Activated CD8-positive, alpha-beta memory T cell treated with anti-CD3 and anti-CD28 coated beads, Interleukin-2, amount 50 U/mL, for 1 hour (primary cell): ENCODE measurements at regions not wholly inside any gene's neighbourhood (a gene's known extent, or its start where the extent isn't known, plus 50 kb on each side); places are given as distances from the start of the nearest gene placed in this dataset.

Experiments used
- DNase-seq: peaks from one replicate; pipeline ENCODE4 v3.0.0-alpha.2; 2020; ENCODE audit errors: extremely low read depth

DNA sequence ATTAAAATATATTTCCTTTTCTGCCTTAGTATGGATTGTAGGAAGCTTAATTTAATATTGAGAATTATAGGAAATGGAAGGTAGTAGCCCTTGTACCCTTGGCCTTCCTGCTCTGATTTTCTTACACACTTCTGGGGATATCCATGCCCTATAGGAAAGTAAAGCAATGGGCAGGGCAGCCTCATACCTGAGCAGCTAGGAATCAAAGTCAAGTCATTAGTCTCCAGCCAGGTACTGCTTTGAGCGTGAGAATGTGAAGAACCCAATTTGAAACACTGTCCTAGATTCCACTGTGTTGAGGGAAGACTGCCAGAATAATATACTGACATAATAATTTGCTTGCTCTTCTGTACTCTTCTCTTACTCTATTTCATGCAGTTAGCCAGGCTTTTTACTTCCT, 51.0 kb upstream of the L3MBTL3 start:
- no peak for DNase-seq

- no peak for DNase-seq
These were observed 52.3 kb upstream of the L3MBTL3 start for GRCh38 chr6:129966125-129966524.

DNA sequence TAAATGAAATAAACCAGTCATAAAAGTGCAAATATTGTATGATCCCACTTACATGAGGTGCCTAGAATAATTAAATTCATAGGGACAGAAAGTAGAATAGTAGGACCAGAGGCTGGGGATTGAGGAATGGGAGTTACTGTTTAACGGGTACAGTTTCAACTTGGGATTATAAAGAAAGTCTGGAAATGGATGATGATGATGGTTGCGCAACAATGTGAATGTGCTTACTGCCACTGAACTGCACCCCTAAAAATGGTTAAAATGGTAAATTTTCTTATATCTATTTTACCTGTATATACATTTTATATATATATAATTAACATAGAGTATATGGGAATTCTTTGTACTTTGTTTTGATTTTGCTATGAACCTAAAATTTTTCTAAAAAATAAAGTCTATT, 53.3 kb upstream of the L3MBTL3 start:
- no peak for DNase-seq

- DNase-seq: no peak
These were observed 58.9 kb upstream of the L3MBTL3 start for GRCh38 chr6:129959358-129959930.

DNA sequence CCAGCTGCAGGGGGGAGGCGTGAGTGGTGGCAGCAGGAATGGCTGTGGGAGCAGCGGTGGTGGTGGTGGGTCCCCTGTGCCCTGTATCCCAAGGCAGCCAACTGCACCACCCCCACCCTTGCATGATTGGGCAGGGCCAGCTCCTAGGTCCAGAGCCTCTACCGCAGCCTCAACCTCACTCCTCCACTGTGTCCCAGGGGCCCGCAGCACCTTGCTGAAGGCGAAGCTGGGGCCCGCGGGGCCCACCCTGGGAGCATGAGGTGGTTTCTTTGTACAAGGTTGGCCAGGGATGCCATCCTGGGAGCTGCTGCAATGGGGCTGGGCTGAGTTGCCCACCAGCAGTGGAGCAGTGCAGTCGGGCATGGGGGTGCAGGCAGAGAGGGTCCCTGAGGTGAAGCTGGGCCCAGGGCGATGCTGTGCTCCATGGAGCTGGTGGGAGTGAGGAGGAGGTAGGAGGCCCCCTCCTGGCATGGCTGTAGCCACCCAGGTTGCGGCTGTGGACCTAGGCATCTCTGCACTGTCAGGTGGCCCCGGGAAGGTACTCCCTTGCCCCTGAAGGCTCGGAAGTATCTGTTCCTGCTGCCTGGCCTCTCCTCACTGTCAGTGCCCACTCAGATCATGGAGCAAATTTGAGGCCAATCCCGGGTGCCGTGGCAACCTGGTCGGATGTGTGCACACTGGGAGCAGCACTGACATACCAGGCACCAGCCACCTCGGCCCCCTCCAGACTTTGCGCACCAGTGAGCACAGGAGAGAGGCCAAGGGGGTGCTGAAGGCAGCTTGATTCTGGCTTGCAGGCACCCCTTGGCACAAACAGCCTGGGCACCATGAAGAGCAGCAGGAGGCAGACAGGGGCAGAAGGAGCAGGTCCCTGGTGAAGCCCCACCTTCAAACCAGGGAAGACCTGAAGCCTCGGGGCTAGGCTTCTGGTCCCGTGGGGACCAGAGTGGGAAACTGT, 60.2 kb upstream of the L3MBTL3 start:
- no peak for DNase-seq

DNA sequence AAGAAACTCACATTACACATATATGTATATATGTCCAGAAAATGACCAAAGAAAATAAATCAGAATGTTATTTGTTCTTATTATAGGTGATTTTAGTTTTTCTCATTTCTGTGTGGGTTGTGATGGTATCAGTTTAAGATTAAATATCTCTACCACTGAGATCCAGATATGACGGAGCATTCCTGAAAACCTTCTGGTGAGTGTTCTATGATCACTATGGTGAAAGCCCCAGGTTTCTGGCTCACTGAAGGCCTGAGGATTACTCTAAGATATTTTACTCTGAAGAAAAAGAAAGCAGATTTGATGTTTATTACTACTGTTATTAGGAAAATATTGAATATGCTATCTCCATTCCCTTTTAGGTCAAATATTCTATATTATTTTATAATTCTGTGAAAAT, 62.8 kb upstream of the L3MBTL3 start:
- no peak for DNase-seq

GRCh38 chr6:129954749-129955431, 63.5 kb upstream of the L3MBTL3 start:
- DNase-seq: no peak

DNA sequence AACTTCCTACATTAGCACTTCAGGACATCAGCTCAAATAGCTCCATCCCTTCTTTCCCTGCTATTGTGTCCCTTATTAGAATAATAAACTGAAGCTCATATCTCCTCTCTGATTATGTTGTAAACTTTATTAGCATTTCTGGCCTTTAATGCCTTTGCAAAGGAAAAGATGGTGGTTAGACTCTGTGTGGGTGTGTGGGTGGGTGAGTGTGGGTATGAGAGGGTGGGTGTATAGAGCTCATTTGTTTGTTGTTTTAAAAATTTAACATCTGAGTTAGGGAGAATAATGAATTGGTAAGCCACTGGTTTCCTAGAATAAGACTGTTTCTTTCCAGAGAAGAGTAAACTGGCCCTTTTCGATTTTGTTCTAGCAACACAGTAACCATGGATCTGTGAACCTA, 70.6 kb upstream of the L3MBTL3 start:
- no peak for DNase-seq

DNA sequence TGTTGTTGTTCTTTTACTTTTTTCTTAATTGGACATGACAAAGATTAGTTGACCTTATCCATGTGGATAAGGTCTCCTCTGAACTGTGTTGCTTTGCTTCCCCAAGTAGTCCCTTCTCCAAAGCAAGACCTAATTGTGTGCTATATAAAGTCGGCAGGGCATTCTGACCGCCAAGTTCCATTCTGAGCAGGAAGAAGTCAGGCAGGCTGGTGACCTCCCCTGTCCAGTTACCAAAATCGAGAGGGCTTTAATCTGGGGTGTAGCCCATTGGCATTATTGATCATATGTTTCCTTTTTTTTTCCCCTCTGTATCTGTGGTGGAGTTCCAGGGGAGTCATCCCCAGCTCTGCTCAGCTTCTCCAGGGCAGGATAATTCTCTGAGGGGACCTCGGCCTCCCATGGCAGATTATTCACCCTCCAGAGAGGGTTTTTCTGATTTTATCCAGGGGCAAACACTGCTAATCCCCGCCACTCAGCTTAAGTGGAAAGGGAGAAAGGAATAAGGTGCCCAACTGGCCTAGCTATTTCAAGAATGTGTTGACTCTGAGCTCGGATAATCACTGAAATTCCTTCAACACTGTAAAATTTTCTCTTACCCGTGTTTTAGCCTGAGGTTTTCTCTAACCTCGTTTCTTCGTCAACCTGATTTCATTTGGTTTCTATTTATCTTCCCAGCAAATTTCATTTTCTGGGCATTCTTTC, 71.8 kb upstream of the L3MBTL3 start:
- DNase-seq: no peak

DNA sequence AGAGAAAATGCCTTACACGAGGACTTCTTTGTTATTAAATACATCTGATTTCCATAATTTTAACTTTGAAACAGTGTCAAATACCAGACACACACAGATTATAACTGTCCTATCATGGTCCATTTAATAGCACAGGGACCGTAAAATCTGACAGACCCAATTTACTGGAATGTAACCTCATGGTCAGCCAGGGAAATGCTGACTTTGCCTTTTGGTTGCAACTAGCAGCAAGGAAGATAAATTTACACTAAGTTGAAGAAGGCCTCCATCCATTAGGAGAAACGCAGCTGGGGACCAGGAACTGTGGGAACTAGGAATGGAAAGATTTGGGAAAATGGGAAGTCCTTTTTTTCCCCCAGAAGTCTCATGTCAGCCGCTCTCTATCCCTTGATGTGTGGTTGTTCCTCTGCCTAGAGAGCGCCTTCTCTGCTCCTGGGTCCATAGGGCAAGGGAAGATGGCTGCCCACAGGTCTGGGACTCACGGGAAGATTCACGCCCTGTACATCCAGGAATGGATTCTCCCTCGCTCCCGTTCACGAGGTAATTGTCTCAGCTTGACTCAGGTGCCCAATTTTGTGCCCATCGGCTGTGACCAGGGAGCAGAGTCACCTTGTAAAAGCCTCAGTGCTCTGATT, 74.6 kb upstream of the L3MBTL3 start:
- no peak for DNase-seq

GRCh38 chr6:129940454-129941195, 77.8 kb upstream of the L3MBTL3 start:
- DNase-seq: no peak

DNA sequence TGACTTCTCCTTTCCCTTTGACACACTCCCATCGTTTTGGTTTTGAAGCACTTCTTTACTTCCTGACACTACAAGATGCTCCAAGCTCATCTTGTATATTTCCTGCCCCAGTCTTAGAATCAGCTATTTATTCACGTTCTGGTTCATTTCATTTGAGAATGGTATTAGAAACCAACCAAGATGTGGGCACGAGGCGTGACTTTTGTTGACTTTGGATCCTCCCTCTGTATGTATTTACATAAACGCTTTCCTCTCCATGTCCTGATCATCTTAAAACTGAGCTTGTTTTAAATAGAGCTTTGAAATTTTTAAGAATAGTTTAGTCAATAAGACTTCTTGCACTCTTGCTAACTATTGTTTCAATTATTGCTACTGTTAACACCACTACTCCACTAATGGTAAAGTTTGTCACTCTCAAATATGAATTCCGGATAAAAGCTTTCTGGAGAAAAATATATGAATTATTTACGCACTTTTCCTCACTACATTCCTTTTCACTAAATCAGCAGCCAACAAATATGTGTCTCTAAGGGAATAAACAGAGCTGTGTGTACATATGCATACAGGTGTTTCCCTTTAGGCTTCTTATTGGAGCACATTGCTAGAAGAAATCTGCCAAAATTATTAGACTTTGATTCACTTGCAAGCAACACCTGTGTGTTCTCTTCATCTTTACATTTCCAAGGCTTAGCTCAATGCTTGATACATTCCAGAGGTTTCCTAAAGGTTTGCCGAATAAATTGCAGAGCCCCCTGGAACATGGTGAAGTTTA, 77.3 kb upstream of the TMEM244 start:
- no peak for DNase-seq

DNA sequence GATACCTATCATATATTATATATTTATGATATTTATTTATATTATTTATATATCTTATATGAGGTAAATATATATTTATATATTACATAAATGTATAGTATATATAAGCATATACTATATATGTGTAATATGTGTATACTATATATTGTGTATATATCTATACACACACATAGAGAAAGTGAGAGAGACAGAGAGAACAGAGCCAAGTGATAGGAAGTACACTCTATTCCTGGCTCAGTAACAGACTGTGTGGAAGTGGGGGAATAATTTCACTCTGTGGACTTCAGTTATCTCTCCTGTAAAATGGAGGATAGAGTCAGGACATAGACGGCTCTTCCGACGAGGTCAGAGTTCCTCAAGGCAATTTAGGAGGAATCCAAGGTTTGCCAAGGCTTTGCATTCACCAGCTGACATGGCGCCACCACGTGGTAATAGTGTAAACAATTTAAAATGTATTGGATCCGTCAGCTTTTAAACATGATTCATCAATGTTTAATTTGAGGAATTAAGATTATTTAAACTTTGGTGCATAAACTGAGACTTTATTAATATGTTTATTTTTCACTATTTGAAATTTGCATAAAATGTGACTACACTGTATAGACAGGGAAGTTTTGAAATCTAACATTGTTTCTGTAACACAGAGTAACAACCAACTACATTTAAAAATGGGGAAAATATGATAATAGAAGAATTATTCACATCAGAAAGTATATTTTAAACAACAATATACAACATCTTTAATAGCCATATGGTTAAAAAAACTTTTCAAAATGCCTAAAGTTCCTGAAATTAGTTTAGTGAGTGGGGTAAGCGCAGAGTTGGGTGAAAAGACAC, 75.4 kb upstream of the TMEM244 start:
- DNase-seq: peak; percentile 4

- DNase-seq: no peak
These were observed 71.2 kb upstream of the TMEM244 start for GRCh38 chr6:129932321-129932720.

GRCh38 chr6:129929433-129929832, 68.3 kb upstream of the TMEM244 start:
- no peak for DNase-seq

- DNase-seq: no peak
These were observed 62.6 kb upstream of the TMEM244 start for GRCh38 chr6:129923530-129924250.

DNA sequence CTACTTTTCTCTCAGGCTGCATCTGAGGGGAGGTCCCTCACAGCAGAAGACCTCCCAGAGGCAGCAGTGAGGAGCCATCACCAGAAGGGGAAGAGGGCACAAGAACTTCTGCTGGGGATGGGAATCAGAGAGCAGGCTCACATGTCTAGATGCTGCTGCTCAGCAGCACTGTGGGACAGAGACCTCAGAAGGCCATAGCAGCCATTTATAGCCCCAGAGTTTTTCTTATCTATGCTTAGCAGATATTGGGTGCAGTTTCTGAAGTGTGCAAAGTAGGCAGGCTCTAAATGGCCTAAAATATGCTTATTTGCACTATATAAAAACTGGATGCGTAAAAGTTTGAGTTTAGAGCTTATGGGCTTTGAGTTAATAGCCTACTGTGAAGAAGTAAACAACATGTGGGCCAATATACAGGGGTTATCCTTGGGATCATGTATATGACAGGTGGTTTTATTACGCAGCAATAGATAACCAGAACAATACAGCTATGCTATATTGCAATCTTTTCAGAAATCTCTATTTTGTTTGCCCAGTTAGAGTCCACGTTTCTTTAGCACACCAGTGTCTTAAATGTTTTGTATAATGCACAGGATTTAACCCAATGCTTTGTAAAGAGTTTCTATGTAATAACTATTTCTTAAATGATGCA, 60.2 kb upstream of the TMEM244 start:
- DNase-seq: no peak
